B cell (primary cell): ENCODE measurements at regions not wholly inside any gene's neighbourhood (a gene's known extent, or its start where the extent isn't known, plus 50 kb on each side); places are given as distances from the start of the nearest gene placed in this dataset.

ENCODE experiments used
- ATAC-seq: fragments of 200-7000 bp; cut with Tn5 transposase; one replicate; pipeline ENCODE4 v1.10.0; 2021; ENCODE audit warnings: low read depth, mild to moderate bottlenecking, moderate number of reproducible peaks, moderate library complexity
- CTCF ChIA-PET: fragments of 350-600 bp; sonication (Branson Sonifier 250); formaldehyde crosslinking; loops from one replicate; lab custom pipeline; 2021; ENCODE audit warnings: antibody characterized with exemption, inconsistent platforms; lab: Charles Lee
- POLR2A ChIA-PET: fragments of 350-600 bp; sonication (Branson Sonifier 250); formaldehyde crosslinking; loops from one replicate; lab custom pipeline; 2021; ENCODE audit warnings: antibody characterized with exemption; lab: Charles Lee
- DNase-seq: peaks from one replicate; pipeline ENCODE4 v3.0.0; 2013
- H2AFZ ChIP-seq: 2 replicates; pipeline ENCODE4 v1.6.1; 2012; ENCODE audit warnings: mild to moderate bottlenecking, low read depth, low read length; ENCODE audit not compliant: insufficient read depth, poor library complexity, severe bottlenecking
- H3K27ac ChIP-seq, 2 donors: 1 replicate in 1 of 2; 2 replicates in 1 of 2; pipeline ENCODE4 v1.5.1; 2012 to 2013; ENCODE audit warnings: low read length in 2 of 2, mild to moderate bottlenecking in 2 of 2, moderate library complexity in 1 of 2
- H3K27me3 ChIP-seq, 4 experiments: fragments of 200-600 bp in 1 of 4; sonication (generic) in 1 of 4; replicated peaks in 1 of 4; 1 replicate in 2 of 4; 2 replicates in 2 of 4; pipeline versions ENCODE4 v1.6.1 to v1.7.0; 2013 to 2016; ENCODE audit warnings: low read length in 3 of 4, mild to moderate bottlenecking in 2 of 4, mixed read lengths in 1 of 4, moderate library complexity in 1 of 4; ENCODE audit not compliant: insufficient read depth in 4 of 4, control insufficient read depth in 3 of 4; ENCODE audit errors: control extremely low read depth in 1 of 4
- H3K36me3 ChIP-seq, 2 experiments: replicated peaks in 1 of 2; 1 replicate in 1 of 2; 2 replicates in 1 of 2; pipeline versions ENCODE4 v1.6.1 to v1.7.1; 2013; ENCODE audit warnings: low read length in 1 of 2; ENCODE audit not compliant: insufficient read depth in 2 of 2, control insufficient read depth in 1 of 2; ENCODE audit errors: control extremely low read depth in 1 of 2, extremely low read depth in 1 of 2
- H3K4me1 ChIP-seq, 2 donors: fragments of 200-600 bp in 1 of 2; sonication (generic) in 1 of 2; 1 replicate in 1 of 2; 2 replicates in 1 of 2; pipeline versions ENCODE4 v1.5.1 to v1.6.1; 2013 to 2017; ENCODE audit warnings: low read length in 2 of 2; ENCODE audit not compliant: control insufficient read depth in 2 of 2, insufficient read depth in 2 of 2
- H3K4me2 ChIP-seq: replicated peaks from 2 replicates; pipeline ENCODE3; 2012; ENCODE audit warnings: mild to moderate bottlenecking, low read depth, low read length; ENCODE audit not compliant: poor library complexity, severe bottlenecking
- H3K4me3 ChIP-seq, 5 experiments: fragments of 200-600 bp in 1 of 5; sonication (generic) in 1 of 5; 1 replicate in 3 of 5; 2 replicates in 2 of 5; pipeline versions ENCODE4 v1.5.1 to v1.7.0; 2011 to 2016; ENCODE audit warnings: low read length in 4 of 5, mild to moderate bottlenecking in 4 of 5, low read depth in 2 of 5, control low read depth in 1 of 5, moderate library complexity in 1 of 5; ENCODE audit not compliant: insufficient read depth in 1 of 5; ENCODE audit errors: control extremely low read depth in 1 of 5, extremely low read depth in 1 of 5
- H3K79me2 ChIP-seq: fragments of 200-600 bp; sonication (generic); one replicate; pipeline ENCODE4 v1.6.0; 2016; ENCODE audit warnings: low read length; ENCODE audit not compliant: control insufficient read depth, insufficient read depth
- H3K9ac ChIP-seq: fragments of 200-600 bp; sonication (generic); 2 replicates; pipeline ENCODE4 v1.6.1; 2017; ENCODE audit warnings: mild to moderate bottlenecking, low read length, moderate library complexity
- H3K9me3 ChIP-seq, 3 donors: one replicate each; pipeline versions ENCODE4 v1.6.1 to v1.7.1; 2013; ENCODE audit warnings: low read length in 2 of 3; ENCODE audit not compliant: control insufficient read depth in 2 of 3, insufficient read depth in 1 of 3; ENCODE audit errors: control extremely low read depth in 1 of 3
- H4K20me1 ChIP-seq: 2 replicates; pipeline ENCODE4 v1.6.0; 2012; ENCODE audit warnings: mild to moderate bottlenecking, low read length; ENCODE audit not compliant: insufficient read depth, control insufficient read depth, poor library complexity, severe bottlenecking
- H3K27ac Mint-ChIP-seq: one replicate; pipeline ENCODE4 v1.8.0; 2021; ENCODE audit warnings: mixed read lengths
- H3K27me3 Mint-ChIP-seq: one replicate; pipeline ENCODE4 v1.8.0; 2021; ENCODE audit warnings: mixed read lengths
- H3K4me1 Mint-ChIP-seq: one replicate; pipeline ENCODE4 v1.8.0; 2021; ENCODE audit warnings: mixed read lengths
- H3K4me3 Mint-ChIP-seq: one replicate; pipeline ENCODE4 v1.8.0; 2021; ENCODE audit warnings: mixed read lengths
- H3K9me3 Mint-ChIP-seq: one replicate; pipeline ENCODE4 v1.8.0; 2022; ENCODE audit warnings: mixed read lengths; ENCODE audit not compliant: insufficient read depth
- CTCF ChIP-seq: fragments of 200-600 bp; IDR thresholded peaks from one replicate; pipeline ENCODE4 v1.8.0; 2022; ENCODE audit warnings: antibody characterized with exemption, mild to moderate bottlenecking
- EZH2 ChIP-seq: IDR thresholded peaks from 2 replicates; pipeline ENCODE4 v1.6.1; 2012; ENCODE audit warnings: borderline replicate concordance, low read depth, mild to moderate bottlenecking, moderate library complexity, low read length; ENCODE audit not compliant: insufficient read depth, poor library complexity, severe bottlenecking
- WGBS: methylation state at CpG from one replicate; pipeline ENCODE4 v1.1.5; 2013; ENCODE audit warnings: missing lambda C conversion rate; ENCODE audit not compliant: insufficient coverage; 5-methylcytosine and 5-hydroxymethylcytosine counted together
- intact Hi-C: fragments of 100-400 bp; cut with micrococcal nuclease; formaldehyde crosslinking; loops from one replicate; pipeline ENCODE4 v1.10.0; 2022

- Histone ChIP-seq H3K4me1 (no peaks in the 10 kb centered on the region), H3K4me2 (no peak overlapping the region), H4K20me1 (no peaks in the 10 kb centered on the region), H3K79me2 (no peaks in the 10 kb centered on the region), H2AFZ (no peak overlapping the region), H3K27ac (no peak overlapping the region), H3K9me3 (no peaks in the 10 kb centered on the region), H3K9ac (no peak overlapping the region), H3K4me3 (no peak overlapping the region), H3K36me3 (no peaks in the 10 kb centered on the region), H3K27me3 (no peaks in the 10 kb centered on the region)
- DNase-seq (no peak), ATAC-seq (no peak)
- no peaks in the 10 kb centered on the region for H3K4me1 Mint-ChIP-seq
- H3K27ac Mint-ChIP-seq, result no peak overlapping the region
- intact Hi-C loops, result no loop called here
- CTCF ChIA-PET, result no interaction called here
- POLR2A ChIA-PET, result no interaction called here
- H3K27me3 Mint-ChIP-seq, result no peaks in the 10 kb centered on the region
- TF ChIP-seq EZH2 (no peak), CTCF (no peak)
- WGBS, result 100% methylated on average over 1 of the region's 1 CpG
- H3K9me3 Mint-ChIP-seq, result no peaks in the 10 kb centered on the region
- no peak overlapping the region for H3K4me3 Mint-ChIP-seq
These were observed 199.1 kb upstream of the BTBD3 start for GRCh38 chr20:11718474-11719094.

GRCh38 chr20:11719153-11719552 lies 198.5 kb upstream of the BTBD3 start:
- intact Hi-C loops, result no loop called here
- H3K4me1 ChIP-seq, result no peaks in the 10 kb centered on the region
- H3K27me3 ChIP-seq, result no peaks in the 10 kb centered on the region
- WGBS, result 100% methylated on average over 1 of the region's 4 CpGs
- no peaks in the 10 kb centered on the region for H3K79me2 ChIP-seq
- no peak overlapping the region for H3K9ac ChIP-seq
- Mint-ChIP-seq H3K9me3 (no peaks in the 10 kb centered on the region), H3K4me3 (no peak overlapping the region), H3K27ac (no peak overlapping the region), H3K4me1 (no peaks in the 10 kb centered on the region), H3K27me3 (no peaks in the 10 kb centered on the region)
- POLR2A ChIA-PET, result no interaction called here
- H2AFZ ChIP-seq, result no peak overlapping the region
- CTCF ChIA-PET, result no interaction called here
- no peak for DNase-seq
- no peak for ATAC-seq
- H3K9me3 ChIP-seq, result no peaks in the 10 kb centered on the region
- no peaks in the 10 kb centered on the region for H3K36me3 ChIP-seq
- TF ChIP-seq EZH2 (no peak), CTCF (no peak)
- H3K4me3 ChIP-seq, result no peak overlapping the region
- H3K4me2 ChIP-seq, result no peak overlapping the region
- H4K20me1 ChIP-seq, result no peaks in the 10 kb centered on the region
- no peak overlapping the region for H3K27ac ChIP-seq
